ENCODE measurements at regions not wholly inside any gene's neighbourhood (a gene's known extent, or its start where the extent isn't known, plus 50 kb on each side); places are given as distances from the start of the nearest gene placed in this dataset.
"Not testable (repeated sequence)": the region's sequence is repeated elsewhere in the genome, so short reads cannot be mapped to it uniquely, and the experiment has no call there.

GRCh38 chr3:82378392-82378791 lies 616.9 kb upstream of the GBE1 start:
- H3K4me3 ChIP-seq (ENCODE audit: control insufficient read depth, low read depth, low read length), result no peak overlapping the region
- DNase-seq (ENCODE audit: low read depth), result no peak
- no peak for TF ChIP-seq CTCF (conservative IDR thresholded peaks at IDR 0.05; ENCODE audit: control insufficient read depth, insufficient read depth, low read depth, low read length)

- no peak overlapping the region for H3K4me3 ChIP-seq (ENCODE audit: control insufficient read depth, low read depth, low read length)
- no peak for TF ChIP-seq CTCF (conservative IDR thresholded peaks at IDR 0.05; ENCODE audit: control insufficient read depth, insufficient read depth, low read depth, low read length)
- DNase-seq (ENCODE audit: low read depth), result peak; percentile 18
These were observed 615.4 kb upstream of the GBE1 start for GRCh38 chr3:82376883-82377282.

- not testable (repeated sequence) for DNase-seq (ENCODE audit: low read depth); H3K4me3 ChIP-seq (ENCODE audit: control insufficient read depth, low read depth, low read length)
These were observed 612.4 kb upstream of the GBE1 start for GRCh38 chr3:82373833-82374232.

GRCh38 chr3:82364827-82365226 lies 603.4 kb upstream of the GBE1 start:
- no peak for DNase-seq (ENCODE audit: low read depth)
- no peak for TF ChIP-seq CTCF (conservative IDR thresholded peaks at IDR 0.05; ENCODE audit: control insufficient read depth, insufficient read depth, low read depth, low read length)
- no peak overlapping the region for H3K4me3 ChIP-seq (ENCODE audit: control insufficient read depth, low read depth, low read length)

GRCh38 chr3:82363131-82363530 lies 601.7 kb upstream of the GBE1 start:
- DNase-seq (ENCODE audit: low read depth), result no peak
- H3K4me3 ChIP-seq (ENCODE audit: control insufficient read depth, low read depth, low read length), result no peak overlapping the region
- TF ChIP-seq CTCF (conservative IDR thresholded peaks at IDR 0.05; ENCODE audit: control insufficient read depth, insufficient read depth, low read depth, low read length), result no peak

- TF ChIP-seq CTCF (conservative IDR thresholded peaks at IDR 0.05; ENCODE audit: control insufficient read depth, insufficient read depth, low read depth, low read length), result no peak
- DNase-seq (ENCODE audit: low read depth), result no peak
- H3K4me3 ChIP-seq (ENCODE audit: control insufficient read depth, low read depth, low read length), result no peak overlapping the region
These were observed 593.8 kb upstream of the GBE1 start for GRCh38 chr3:82355228-82355627.

GRCh38 chr3:82354228-82354627 lies 592.8 kb upstream of the GBE1 start:
- no peak overlapping the region for H3K4me3 ChIP-seq (ENCODE audit: control insufficient read depth, low read depth, low read length)
- no peak for TF ChIP-seq CTCF (conservative IDR thresholded peaks at IDR 0.05; ENCODE audit: control insufficient read depth, insufficient read depth, low read depth, low read length)
- DNase-seq (ENCODE audit: low read depth), result no peak

Measured in fibroblast of mammary gland (primary cell).